ENCODE measurements at regions not wholly inside any gene's neighbourhood (a gene's known extent, or its start where the extent isn't known, plus 50 kb on each side); places are given as distances from the start of the nearest gene placed in this dataset.

- no peak for TF ChIP-seq MIER2 (CRISPR knock-in tag; IDR thresholded peaks at IDR 0.05)
- no peak for TF ChIP-seq ZNF570 (CRISPR knock-in tag; IDR thresholded peaks at IDR 0.05; ENCODE audit: borderline replicate concordance)
- TF ChIP-seq, protein P1, sequence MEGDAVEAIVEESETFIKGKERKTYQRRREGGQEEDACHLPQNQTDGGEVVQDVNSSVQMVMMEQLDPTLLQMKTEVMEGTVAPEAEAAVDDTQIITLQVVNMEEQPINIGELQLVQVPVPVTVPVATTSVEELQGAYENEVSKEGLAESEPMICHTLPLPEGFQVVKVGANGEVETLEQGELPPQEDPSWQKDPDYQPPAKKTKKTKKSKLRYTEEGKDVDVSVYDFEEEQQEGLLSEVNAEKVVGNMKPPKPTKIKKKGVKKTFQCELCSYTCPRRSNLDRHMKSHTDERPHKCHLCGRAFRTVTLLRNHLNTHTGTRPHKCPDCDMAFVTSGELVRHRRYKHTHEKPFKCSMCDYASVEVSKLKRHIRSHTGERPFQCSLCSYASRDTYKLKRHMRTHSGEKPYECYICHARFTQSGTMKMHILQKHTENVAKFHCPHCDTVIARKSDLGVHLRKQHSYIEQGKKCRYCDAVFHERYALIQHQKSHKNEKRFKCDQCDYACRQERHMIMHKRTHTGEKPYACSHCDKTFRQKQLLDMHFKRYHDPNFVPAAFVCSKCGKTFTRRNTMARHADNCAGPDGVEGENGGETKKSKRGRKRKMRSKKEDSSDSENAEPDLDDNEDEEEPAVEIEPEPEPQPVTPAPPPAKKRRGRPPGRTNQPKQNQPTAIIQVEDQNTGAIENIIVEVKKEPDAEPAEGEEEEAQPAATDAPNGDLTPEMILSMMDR (CRISPR knock-in tag; IDR thresholded peaks at IDR 0.05), result peak; percentile 93
- TF ChIP-seq, protein P2, sequence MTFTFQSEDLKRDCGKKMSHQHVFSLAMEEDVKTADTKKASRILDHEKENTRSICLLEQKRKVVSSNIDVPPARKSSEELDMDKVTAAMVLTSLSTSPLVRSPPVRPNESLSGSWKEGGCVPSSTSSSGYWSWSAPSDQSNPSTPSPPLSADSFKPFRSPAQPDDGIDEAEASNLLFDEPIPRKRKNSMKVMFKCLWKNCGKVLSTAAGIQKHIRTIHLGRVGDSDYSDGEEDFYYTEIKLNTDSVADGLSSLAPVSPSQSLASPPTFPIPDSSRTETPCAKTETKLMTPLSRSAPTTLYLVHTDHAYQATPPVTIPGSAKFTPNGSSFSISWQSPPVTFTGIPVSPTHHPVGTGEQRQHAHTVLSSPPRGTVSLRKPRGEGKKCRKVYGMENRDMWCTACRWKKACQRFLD (CRISPR knock-in tag; IDR thresholded peaks at IDR 0.05; ENCODE audit: borderline replicate concordance), result no peak
- TF ChIP-seq SRSF1 (optimal IDR thresholded peaks at IDR 0.05; ENCODE audit: low read depth, low read length), result no peak
Observed at GRCh38 chr2:71923887-71924533, 223.7 kb downstream of the CYP26B1 start.

Measured in HepG2 (cell line).